A549 (cell line): ENCODE measurements at regions not wholly inside any gene's neighbourhood (a gene's known extent, or its start where the extent isn't known, plus 50 kb on each side); places are given as distances from the start of the nearest gene placed in this dataset.

ENCODE experiments used
- ATAC-seq, 2 experiments: fragments of 200-7000 bp in 1 of 2; fragments of >200 bp in 1 of 2; cut with Nextera tagmentation in 1 of 2; cut with Tn5 transposase in 1 of 2; 3 replicates each; pipeline versions ENCODE4 v1.8.0 to v1.9.1; 2018 to 2020; ENCODE audit warnings: mild to moderate bottlenecking in 1 of 2, moderate library complexity in 1 of 2
- CTCF ChIA-PET: fragments of 300-600 bp; sonication (Branson Sonifier 250); formaldehyde crosslinking; extraction: SDS; loops from one replicate; lab custom pipeline; 2021; ENCODE audit warnings: antibody characterized with exemption, inconsistent platforms; lab: Yijun Ruan, JAX
- POLR2A ChIA-PET: fragments of 350-600 bp; formaldehyde crosslinking; extraction: SDS; loops from one replicate; lab custom pipeline; 2021; ENCODE audit warnings: antibody characterized with exemption, inconsistent platforms; lab: Yijun Ruan, JAX
- DNase-seq, 2 experiments: peaks; one replicate each; pipeline versions ENCODE4 v3.0.0 to v3.0.0-alpha.2; 2011 to 2016; ENCODE audit warnings: low read depth in 1 of 2, low spot score in 1 of 2
- FAIRE-seq: peaks from 2 replicates; lab custom pipeline; 2011; peaks lifted over from hg19 to GRCh38; lab: Jason Lieb, UNC
- H3K27ac ChIP-seq, 2 experiments: fragments of >200 bp; sonication (Bioruptor Twin); formaldehyde crosslinking; 3 replicates each; pipeline ENCODE4 v1.5.1; 2016 to 2017
- H3K4me1 ChIP-seq: fragments of >200 bp; sonication (Bioruptor Twin); formaldehyde crosslinking; 3 replicates; pipeline ENCODE4 v1.6.1; 2016
- H3K4me2 ChIP-seq: fragments of >200 bp; sonication (Bioruptor Twin); formaldehyde crosslinking; 3 replicates; pipeline ENCODE4 v1.6.1; 2016
- H3K4me3 ChIP-seq: fragments of >200 bp; sonication (Bioruptor Twin); formaldehyde crosslinking; 3 replicates; pipeline ENCODE4 v1.5.1; 2016
- H3K9me3 ChIP-seq: fragments of >200 bp; sonication (Bioruptor Twin); formaldehyde crosslinking; 3 replicates; pipeline ENCODE4 v1.6.1; 2016
- ATOH8 ChIP-seq: fragments of 250-450 bp; sonication (Bioruptor Pico); IDR thresholded peaks from 2 replicates; pipeline ENCODE4 v1.5.0; 2020; ENCODE audit warnings: low read depth, mild to moderate bottlenecking, moderate library complexity
- BHLHE40 ChIP-seq: IDR thresholded peaks from 2 replicates; pipeline ENCODE4 v1.6.1; 2012; ENCODE audit warnings: low read depth, low read length, inconsistent platforms
- CBX2 ChIP-seq: fragments of 200-600 bp; sonication (generic); IDR thresholded peaks from 2 replicates; pipeline ENCODE4 v1.6.1; 2016; ENCODE audit warnings: low read depth, mild to moderate bottlenecking, borderline replicate concordance
- E2F6 ChIP-seq: IDR thresholded peaks from 2 replicates; pipeline ENCODE4 v1.6.1; 2012; ENCODE audit warnings: low read depth, borderline replicate concordance
- EHMT2 ChIP-seq: fragments of 200-600 bp; sonication (generic); IDR thresholded peaks from 2 replicates; pipeline ENCODE4 v1.6.1; 2016; ENCODE audit warnings: antibody characterized with exemption, low read depth, mild to moderate bottlenecking, moderate library complexity
- EP300 ChIP-seq, 2 experiments: fragments of >200 bp; sonication (Bioruptor Twin); formaldehyde crosslinking; IDR thresholded peaks; 2 replicates in 1 of 2; 3 replicates in 1 of 2; pipeline ENCODE4 v1.6.1; 2016 to 2017
- HEYL ChIP-seq: fragments of 250-450 bp; sonication (Bioruptor Pico); IDR thresholded peaks from 2 replicates; pipeline ENCODE4 v1.8.0; 2021; ENCODE audit warnings: mild to moderate bottlenecking, moderate library complexity
- HOXA7 ChIP-seq: fragments of 250-450 bp; sonication (Bioruptor Pico); IDR thresholded peaks from 2 replicates; pipeline ENCODE4 v1.5.0; 2020; ENCODE audit warnings: mild to moderate bottlenecking, moderate library complexity
- JUNB ChIP-seq: fragments of >200 bp; sonication (Bioruptor Twin); formaldehyde crosslinking; IDR thresholded peaks from 2 replicates; pipeline ENCODE4 v1.6.1; 2016
- MYC ChIP-seq: IDR thresholded peaks from 2 replicates; pipeline ENCODE4 v1.6.1; 2012; ENCODE audit warnings: mild to moderate bottlenecking, inconsistent platforms, low read length, improper control_type of control experiment, borderline replicate concordance
- PHF8 ChIP-seq: fragments of 200-600 bp; sonication (generic); IDR thresholded peaks from 2 replicates; pipeline ENCODE4 v1.6.1; 2016; ENCODE audit warnings: low read depth, mild to moderate bottlenecking, antibody characterized with exemption, moderate library complexity, borderline replicate concordance
- POLR2A ChIP-seq: IDR thresholded peaks from 2 replicates; pipeline ENCODE4 v1.6.1; 2012; ENCODE audit warnings: mild to moderate bottlenecking, low read length
- RNF2 ChIP-seq: fragments of 200-600 bp; sonication (generic); IDR thresholded peaks from 2 replicates; pipeline ENCODE4 v1.6.1; 2016; ENCODE audit warnings: low read depth, mild to moderate bottlenecking, antibody characterized with exemption, moderate library complexity, borderline replicate concordance
- TFCP2L1 ChIP-seq: fragments of 250-450 bp; sonication (Bioruptor Pico); IDR thresholded peaks from 2 replicates; pipeline ENCODE4 v1.5.0; 2021; ENCODE audit warnings: mild to moderate bottlenecking
- USF2 ChIP-seq: fragments of 450-650 bp; IDR thresholded peaks from 2 replicates; pipeline ENCODE4 v1.6.1; 2014; ENCODE audit warnings: antibody characterized with exemption
- ZFP36 ChIP-seq: fragments of 450-650 bp; IDR thresholded peaks from 2 replicates; pipeline ENCODE4 v1.6.1; 2014; ENCODE audit warnings: borderline replicate concordance; ENCODE audit not compliant: partially characterized antibody
- ZNF302 ChIP-seq: fragments of 250-450 bp; sonication (Bioruptor Pico); IDR thresholded peaks from 2 replicates; pipeline ENCODE4 v1.9.0; 2021; ENCODE audit warnings: inconsistent platforms, mild to moderate bottlenecking, moderate library complexity
- WGBS: methylation state at CpG from one replicate; pipeline ENCODE4 v1.1.6; 2017; ENCODE audit errors: missing lambda C conversion rate; 5-methylcytosine and 5-hydroxymethylcytosine counted together

- DNase-seq (no peak), ATAC-seq (no peak), FAIRE-seq (no peak)
- WGBS, result 77% methylated on average over 4 of the region's 4 CpGs
- Histone ChIP-seq H3K4me2 (peak overlapping the region; percentile 61), H3K9me3 (peaks cover 9% of the 10 kb centered on the region; the same call in 1 of the 3 replicates), H3K27ac (no peak overlapping the region), H3K4me3 (no peak overlapping the region), H3K4me1 (peaks cover 27% of the 10 kb centered on the region)
- TF ChIP-seq RNF2 (no peak), ATOH8 (CRISPR knock-in tag) (no peak)
- POLR2A ChIA-PET, result no interaction called here
- CTCF ChIA-PET, result no interaction called here
Measured at GRCh38 chr5:14944350-14944739, 72.8 kb upstream of the ANKH start.

- Histone ChIP-seq H3K4me1 (peaks cover 27% of the 10 kb centered on the region), H3K4me3 (no peak overlapping the region)
- POLR2A ChIA-PET, result no interaction called here
- TF ChIP-seq MYC, result no peak
- TF ChIP-seq E2F6, result no peak
- TF ChIP-seq PHF8, result no peak
- no peak for TF ChIP-seq HEYL (CRISPR knock-in tag)
- TF ChIP-seq EHMT2, result no peak
- TF ChIP-seq, all 56 proteins: peak for 0
- ATAC-seq, result no peak
- peaks cover 9% of the 10 kb centered on the region; the same call in 1 of the 3 replicates for H3K9me3 ChIP-seq
- FAIRE-seq, result no peak
- H3K4me2 ChIP-seq, result no peak overlapping the region
- CTCF ChIA-PET, result interaction anchor here (0.7 to 1.7 kb wide), 3 partner anchors 57 to 128 kb away, joined by 3 to 4 read pairs (median 3); no protein-coding TSS in a partner anchor
- no peak overlapping the region for H3K27ac ChIP-seq
- no peak for DNase-seq
Measured at GRCh38 chr5:14942212-14942611, 70.6 kb upstream of the ANKH start.

- ChIA-PET POLR2A (no interaction called here), CTCF (no interaction called here)
- no peak for FAIRE-seq
- TF ChIP-seq CBX2 (no peak), JUNB (no peak), PHF8 (no peak), BHLHE40 (no peak)
- Histone ChIP-seq H3K4me1 (no peaks in the 10 kb centered on the region), H3K27ac (no peak overlapping the region), H3K9me3 (peaks cover 9% of the 10 kb centered on the region; the same call in 1 of the 3 replicates), H3K4me2 (0 out of 3 replicates have a peak overlapping the region, but pooled peaks have one; percentile 19), H3K4me3 (no peak overlapping the region)
- WGBS, result 26% methylated on average over 5 of the region's 5 CpGs
- no peak for ATAC-seq
- DNase-seq, result no peak
Measured at GRCh38 chr5:14937254-14937653, 65.7 kb upstream of the ANKH start.

GRCh38 chr5:14936588-14936987, 65.0 kb upstream of the ANKH start:
- H3K4me1 ChIP-seq, result no peaks in the 10 kb centered on the region
- H3K4me3 ChIP-seq, result no peak overlapping the region
- ChIA-PET CTCF (no interaction called here), POLR2A (no interaction called here)
- 26% methylated on average over 2 of the region's 2 CpGs for WGBS
- H3K27ac ChIP-seq, result no peak overlapping the region
- no peak for ATAC-seq
- no peak for FAIRE-seq
- TF ChIP-seq E2F6, result no peak
- TF ChIP-seq TFCP2L1 (CRISPR knock-in tag), result no peak
- TF ChIP-seq HEYL (CRISPR knock-in tag), result no peak
- TF ChIP-seq HOXA7 (CRISPR knock-in tag), result no peak
- TF ChIP-seq USF2, result no peak
- TF ChIP-seq ZNF302, result no peak
- TF ChIP-seq ATOH8 (CRISPR knock-in tag), result no peak
- TF ChIP-seq EHMT2, result no peak
- TF ChIP-seq ZFP36, result no peak
- TF ChIP-seq EP300 (IDR thresholded peaks at IDR 0.05), result no peak
- TF ChIP-seq POLR2A, result no peak
- TF ChIP-seq, all 56 proteins: peak for 0
- Histone ChIP-seq H3K4me2 (no peak overlapping the region), H3K9me3 (peaks cover 8% of the 10 kb centered on the region; the same call in 1 of the 3 replicates)
- no peak for DNase-seq
